HG02973 (cell line): ENCODE measurements at regions not wholly inside any gene's neighbourhood (a gene's known extent, or its start where the extent isn't known, plus 50 kb on each side); places are given as distances from the start of the nearest gene placed in this dataset.

Source experiments
- ATAC-seq: cut with Tn5 transposase; IDR thresholded peaks from one replicate; pipeline ENCODE4 v1.9.1; 2021; ENCODE audit warnings: moderate library complexity; ENCODE audit not compliant: unreplicated experiment

GRCh38 chr5:15266229-15266628 is 233.8 kb upstream of the FBXL7 start:
- ATAC-seq: no peak

GRCh38 chr5:15263942-15264341 is 236.0 kb upstream of the FBXL7 start:
- ATAC-seq: no peak

GRCh38 chr5:15263406-15263805 is 236.6 kb upstream of the FBXL7 start:
- ATAC-seq: no peak

- ATAC-seq: no peak
Observed at GRCh38 chr5:15261269-15261995, 238.5 kb upstream of the FBXL7 start.

GRCh38 chr5:15260356-15261268 is 239.4 kb upstream of the FBXL7 start:
- no peak for ATAC-seq

GRCh38 chr5:15256485-15256884 is 243.5 kb upstream of the FBXL7 start:
- ATAC-seq: no peak

GRCh38 chr5:15255576-15255975 is 244.4 kb upstream of the FBXL7 start:
- no peak for ATAC-seq

- no peak for ATAC-seq
Observed at GRCh38 chr5:15254607-15255006, 245.4 kb upstream of the FBXL7 start.

- no peak for ATAC-seq
Observed at GRCh38 chr5:15252331-15252730, 247.6 kb upstream of the FBXL7 start.

- ATAC-seq: no peak
Observed at GRCh38 chr5:15249152-15249551, 250.8 kb upstream of the FBXL7 start.

GRCh38 chr5:15248731-15249130 is 251.2 kb upstream of the FBXL7 start:
- ATAC-seq: no peak

GRCh38 chr5:15245913-15246312 is 254.1 kb upstream of the FBXL7 start:
- ATAC-seq: no peak

GRCh38 chr5:15243301-15244020 is 256.5 kb upstream of the FBXL7 start:
- ATAC-seq: no peak

GRCh38 chr5:15241216-15241821 is 258.7 kb upstream of the FBXL7 start:
- ATAC-seq: no peak

- ATAC-seq: no peak
Observed at GRCh38 chr5:15238006-15238405, 262.0 kb upstream of the FBXL7 start.

GRCh38 chr5:15236911-15237508 is 263.0 kb upstream of the FBXL7 start:
- ATAC-seq: no peak

GRCh38 chr5:15234911-15235310 is 265.1 kb upstream of the FBXL7 start:
- no peak for ATAC-seq

- ATAC-seq: no peak
Observed at GRCh38 chr5:15234366-15234765, 265.6 kb upstream of the FBXL7 start.

GRCh38 chr5:15233566-15233965 is 266.4 kb upstream of the FBXL7 start:
- no peak for ATAC-seq

GRCh38 chr5:15222156-15222555 is 277.8 kb upstream of the FBXL7 start:
- no peak for ATAC-seq
